ENCODE measurements at regions not wholly inside any gene's neighbourhood (a gene's known extent, or its start where the extent isn't known, plus 50 kb on each side); places are given as distances from the start of the nearest gene placed in this dataset.

DNA sequence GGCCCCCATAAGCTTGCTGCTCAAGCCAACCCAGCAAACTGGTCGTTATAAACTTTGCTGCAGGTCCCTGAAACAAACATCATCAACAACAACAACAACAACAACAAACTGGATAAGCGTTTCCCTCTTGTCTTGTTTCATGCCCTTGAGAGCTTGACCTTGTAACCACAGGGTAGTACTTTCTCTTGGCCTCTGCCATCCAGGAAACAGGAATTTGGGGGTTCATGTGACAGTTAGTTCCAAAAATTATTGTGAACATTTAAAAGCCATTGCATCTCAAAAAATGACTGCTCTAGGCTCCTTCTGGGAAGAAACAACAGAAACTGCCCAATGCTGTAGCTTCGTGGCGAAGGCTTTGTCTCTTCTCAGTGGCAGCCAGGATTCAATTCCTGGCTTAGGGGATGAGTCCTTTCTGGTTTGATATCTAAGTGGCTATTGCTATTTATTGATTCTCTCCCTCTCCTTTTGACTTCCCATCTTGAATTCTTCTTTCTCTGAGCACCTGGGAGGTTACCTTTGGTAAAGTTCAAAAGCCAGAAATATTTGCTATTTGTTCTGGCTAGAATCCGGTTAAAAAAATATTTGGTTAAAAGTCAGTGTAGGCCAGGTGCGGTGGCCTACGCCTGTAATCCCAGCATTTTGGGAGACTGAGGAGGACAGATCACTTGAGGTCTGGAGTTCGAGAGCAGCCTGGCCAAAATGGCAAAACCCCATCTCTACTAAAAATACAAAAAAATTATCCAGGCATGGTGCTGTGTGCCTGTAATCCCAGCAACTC, 52.0 kb upstream of the CPM start:
- TF ChIP-seq, protein P1, sequence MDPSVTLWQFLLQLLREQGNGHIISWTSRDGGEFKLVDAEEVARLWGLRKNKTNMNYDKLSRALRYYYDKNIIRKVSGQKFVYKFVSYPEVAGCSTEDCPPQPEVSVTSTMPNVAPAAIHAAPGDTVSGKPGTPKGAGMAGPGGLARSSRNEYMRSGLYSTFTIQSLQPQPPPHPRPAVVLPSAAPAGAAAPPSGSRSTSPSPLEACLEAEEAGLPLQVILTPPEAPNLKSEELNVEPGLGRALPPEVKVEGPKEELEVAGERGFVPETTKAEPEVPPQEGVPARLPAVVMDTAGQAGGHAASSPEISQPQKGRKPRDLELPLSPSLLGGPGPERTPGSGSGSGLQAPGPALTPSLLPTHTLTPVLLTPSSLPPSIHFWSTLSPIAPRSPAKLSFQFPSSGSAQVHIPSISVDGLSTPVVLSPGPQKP (IDR thresholded peaks at IDR 0.05; ENCODE audit: low read depth, low read length) = no peak
- TF ChIP-seq, protein P2, sequence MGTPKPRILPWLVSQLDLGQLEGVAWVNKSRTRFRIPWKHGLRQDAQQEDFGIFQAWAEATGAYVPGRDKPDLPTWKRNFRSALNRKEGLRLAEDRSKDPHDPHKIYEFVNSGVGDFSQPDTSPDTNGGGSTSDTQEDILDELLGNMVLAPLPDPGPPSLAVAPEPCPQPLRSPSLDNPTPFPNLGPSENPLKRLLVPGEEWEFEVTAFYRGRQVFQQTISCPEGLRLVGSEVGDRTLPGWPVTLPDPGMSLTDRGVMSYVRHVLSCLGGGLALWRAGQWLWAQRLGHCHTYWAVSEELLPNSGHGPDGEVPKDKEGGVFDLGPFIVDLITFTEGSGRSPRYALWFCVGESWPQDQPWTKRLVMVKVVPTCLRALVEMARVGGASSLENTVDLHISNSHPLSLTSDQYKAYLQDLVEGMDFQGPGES (IDR thresholded peaks at IDR 0.05) = no peak
- TF ChIP-seq SUZ12 (IDR thresholded peaks at IDR 0.05; ENCODE audit: unreplicated experiment) (no peak), POLR2A (IDR thresholded peaks at IDR 0.05; ENCODE audit: low read depth, low read length) (no peak), NFYA (IDR thresholded peaks at IDR 0.05; ENCODE audit: borderline replicate concordance, low read depth, low read length) (no peak), KDM1A (IDR thresholded peaks at IDR 0.05; ENCODE audit: borderline replicate concordance) (no peak), RAD21 (IDR thresholded peaks at IDR 0.05; ENCODE audit: insufficient read depth, low read depth, low read length) (no peak), TAF1 (IDR thresholded peaks at IDR 0.05; ENCODE audit: borderline replicate concordance, low read depth, low read length) (no peak)
- TF ChIP-seq, protein P3, sequence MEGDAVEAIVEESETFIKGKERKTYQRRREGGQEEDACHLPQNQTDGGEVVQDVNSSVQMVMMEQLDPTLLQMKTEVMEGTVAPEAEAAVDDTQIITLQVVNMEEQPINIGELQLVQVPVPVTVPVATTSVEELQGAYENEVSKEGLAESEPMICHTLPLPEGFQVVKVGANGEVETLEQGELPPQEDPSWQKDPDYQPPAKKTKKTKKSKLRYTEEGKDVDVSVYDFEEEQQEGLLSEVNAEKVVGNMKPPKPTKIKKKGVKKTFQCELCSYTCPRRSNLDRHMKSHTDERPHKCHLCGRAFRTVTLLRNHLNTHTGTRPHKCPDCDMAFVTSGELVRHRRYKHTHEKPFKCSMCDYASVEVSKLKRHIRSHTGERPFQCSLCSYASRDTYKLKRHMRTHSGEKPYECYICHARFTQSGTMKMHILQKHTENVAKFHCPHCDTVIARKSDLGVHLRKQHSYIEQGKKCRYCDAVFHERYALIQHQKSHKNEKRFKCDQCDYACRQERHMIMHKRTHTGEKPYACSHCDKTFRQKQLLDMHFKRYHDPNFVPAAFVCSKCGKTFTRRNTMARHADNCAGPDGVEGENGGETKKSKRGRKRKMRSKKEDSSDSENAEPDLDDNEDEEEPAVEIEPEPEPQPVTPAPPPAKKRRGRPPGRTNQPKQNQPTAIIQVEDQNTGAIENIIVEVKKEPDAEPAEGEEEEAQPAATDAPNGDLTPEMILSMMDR (IDR thresholded peaks at IDR 0.05 in 2 of 3, conservative IDR thresholded peaks at IDR 0.05 in 1 of 3; ENCODE audit: control insufficient read depth in 2 of 3, extremely low read depth in 1 of 3, insufficient read depth in 1 of 3, low read depth in 3 of 3, low read length in 3 of 3) = no peak
- TF ChIP-seq, protein P4, sequence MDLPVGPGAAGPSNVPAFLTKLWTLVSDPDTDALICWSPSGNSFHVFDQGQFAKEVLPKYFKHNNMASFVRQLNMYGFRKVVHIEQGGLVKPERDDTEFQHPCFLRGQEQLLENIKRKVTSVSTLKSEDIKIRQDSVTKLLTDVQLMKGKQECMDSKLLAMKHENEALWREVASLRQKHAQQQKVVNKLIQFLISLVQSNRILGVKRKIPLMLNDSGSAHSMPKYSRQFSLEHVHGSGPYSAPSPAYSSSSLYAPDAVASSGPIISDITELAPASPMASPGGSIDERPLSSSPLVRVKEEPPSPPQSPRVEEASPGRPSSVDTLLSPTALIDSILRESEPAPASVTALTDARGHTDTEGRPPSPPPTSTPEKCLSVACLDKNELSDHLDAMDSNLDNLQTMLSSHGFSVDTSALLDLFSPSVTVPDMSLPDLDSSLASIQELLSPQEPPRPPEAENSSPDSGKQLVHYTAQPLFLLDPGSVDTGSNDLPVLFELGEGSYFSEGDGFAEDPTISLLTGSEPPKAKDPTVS (IDR thresholded peaks at IDR 0.05; ENCODE audit: low read depth, low read length) = no peak
